SIG-M5 treated with dmso at 0.1 percent for 504 hours (cell line): ENCODE measurements at regions not wholly inside any gene's neighbourhood (a gene's known extent, or its start where the extent isn't known, plus 50 kb on each side); places are given as distances from the start of the nearest gene placed in this dataset.

Experiments
- DNase-seq: peaks from one replicate; lab custom pipeline; 2025; ENCODE audit not compliant: unreplicated experiment; lab: John Stamatoyannopoulos, UW

- no peak for DNase-seq
Observed at GRCh38 chr11:110986016-110986415, 259.5 kb upstream of the POU2AF2 start.

GRCh38 chr11:110985547-110985946 is 260.0 kb upstream of the POU2AF2 start:
- no peak for DNase-seq

- DNase-seq: no peak
Observed at GRCh38 chr11:110984693-110985092, 260.8 kb upstream of the POU2AF2 start.

GRCh38 chr11:110984147-110984546 is 261.4 kb upstream of the POU2AF2 start:
- DNase-seq: no peak

GRCh38 chr11:110982214-110982613 is 263.3 kb upstream of the POU2AF2 start:
- no peak for DNase-seq

- no peak for DNase-seq
Observed at GRCh38 chr11:110979696-110980095, 265.8 kb upstream of the POU2AF2 start.

- peak; percentile 75 for DNase-seq
Observed at GRCh38 chr11:110977661-110978060, 265.4 kb upstream of the ARHGAP20 start.

GRCh38 chr11:110974731-110975130 is 262.5 kb upstream of the ARHGAP20 start:
- DNase-seq: no peak

- DNase-seq: no peak
Observed at GRCh38 chr11:110973401-110973980, 261.3 kb upstream of the ARHGAP20 start.

GRCh38 chr11:110972640-110973039 is 260.4 kb upstream of the ARHGAP20 start:
- peak; percentile 73 for DNase-seq

GRCh38 chr11:110972106-110972505 is 259.9 kb upstream of the ARHGAP20 start:
- DNase-seq: no peak

GRCh38 chr11:110971140-110971539 is 258.9 kb upstream of the ARHGAP20 start:
- no peak for DNase-seq

- peak; percentile 77 for DNase-seq
Observed at GRCh38 chr11:110968348-110969062, 256.3 kb upstream of the ARHGAP20 start.

- DNase-seq: no peak
Observed at GRCh38 chr11:110966131-110966530, 253.9 kb upstream of the ARHGAP20 start.

GRCh38 chr11:110962921-110963320 is 250.7 kb upstream of the ARHGAP20 start:
- no peak for DNase-seq

- DNase-seq: no peak
Observed at GRCh38 chr11:110960167-110960566, 247.9 kb upstream of the ARHGAP20 start.

GRCh38 chr11:110958216-110958615 is 246.0 kb upstream of the ARHGAP20 start:
- no peak for DNase-seq

- DNase-seq: no peak
Observed at GRCh38 chr11:110955776-110956175, 243.5 kb upstream of the ARHGAP20 start.

- DNase-seq: no peak
Observed at GRCh38 chr11:110951950-110952503, 239.8 kb upstream of the ARHGAP20 start.

- no peak for DNase-seq
Observed at GRCh38 chr11:110951037-110951949, 239.1 kb upstream of the ARHGAP20 start.

- no peak for DNase-seq
Observed at GRCh38 chr11:110948112-110948511, 235.9 kb upstream of the ARHGAP20 start.
